ENCODE measurements at regions not wholly inside any gene's neighbourhood (a gene's known extent, or its start where the extent isn't known, plus 50 kb on each side); places are given as distances from the start of the nearest gene placed in this dataset.

DNA sequence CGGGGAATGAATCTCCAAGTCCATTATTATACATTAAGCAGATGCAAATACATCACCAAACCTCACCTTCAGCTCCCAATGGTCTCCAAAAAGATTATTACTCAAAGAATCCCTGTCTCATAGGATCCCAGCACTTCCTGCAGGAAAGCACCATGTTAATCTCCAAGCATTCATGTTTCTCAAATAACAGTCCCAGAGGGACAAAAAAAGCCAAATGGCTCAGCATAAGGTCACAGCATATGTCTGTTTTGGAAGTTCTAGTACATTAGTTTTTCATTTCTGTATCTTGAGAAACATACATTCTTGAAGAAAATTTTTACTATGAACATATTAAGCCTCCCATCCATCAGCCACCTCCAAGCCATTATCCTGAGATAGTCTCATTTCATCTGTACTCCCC is 103.3 kb downstream of the METTL4 start:
- no peaks in the 10 kb centered on the region for H3K27me3 ChIP-seq (ENCODE audit: control insufficient read depth, insufficient read depth, low read length)
- H3K4me3 ChIP-seq (ENCODE audit: low read depth, low read length): no peak overlapping the region
- no peak for DNase-seq (ENCODE audit: low read depth)
- CTCF ChIA-PET: no interaction called here
- no peaks in the 10 kb centered on the region for H3K36me3 ChIP-seq (ENCODE audit: control insufficient read depth, insufficient read depth, low read length)
- POLR2A ChIA-PET: no interaction called here
- TF ChIP-seq, protein P1, sequence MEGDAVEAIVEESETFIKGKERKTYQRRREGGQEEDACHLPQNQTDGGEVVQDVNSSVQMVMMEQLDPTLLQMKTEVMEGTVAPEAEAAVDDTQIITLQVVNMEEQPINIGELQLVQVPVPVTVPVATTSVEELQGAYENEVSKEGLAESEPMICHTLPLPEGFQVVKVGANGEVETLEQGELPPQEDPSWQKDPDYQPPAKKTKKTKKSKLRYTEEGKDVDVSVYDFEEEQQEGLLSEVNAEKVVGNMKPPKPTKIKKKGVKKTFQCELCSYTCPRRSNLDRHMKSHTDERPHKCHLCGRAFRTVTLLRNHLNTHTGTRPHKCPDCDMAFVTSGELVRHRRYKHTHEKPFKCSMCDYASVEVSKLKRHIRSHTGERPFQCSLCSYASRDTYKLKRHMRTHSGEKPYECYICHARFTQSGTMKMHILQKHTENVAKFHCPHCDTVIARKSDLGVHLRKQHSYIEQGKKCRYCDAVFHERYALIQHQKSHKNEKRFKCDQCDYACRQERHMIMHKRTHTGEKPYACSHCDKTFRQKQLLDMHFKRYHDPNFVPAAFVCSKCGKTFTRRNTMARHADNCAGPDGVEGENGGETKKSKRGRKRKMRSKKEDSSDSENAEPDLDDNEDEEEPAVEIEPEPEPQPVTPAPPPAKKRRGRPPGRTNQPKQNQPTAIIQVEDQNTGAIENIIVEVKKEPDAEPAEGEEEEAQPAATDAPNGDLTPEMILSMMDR (IDR thresholded peaks at IDR 0.05; ENCODE audit: insufficient read depth, low read depth, low read length): no peak

DNA sequence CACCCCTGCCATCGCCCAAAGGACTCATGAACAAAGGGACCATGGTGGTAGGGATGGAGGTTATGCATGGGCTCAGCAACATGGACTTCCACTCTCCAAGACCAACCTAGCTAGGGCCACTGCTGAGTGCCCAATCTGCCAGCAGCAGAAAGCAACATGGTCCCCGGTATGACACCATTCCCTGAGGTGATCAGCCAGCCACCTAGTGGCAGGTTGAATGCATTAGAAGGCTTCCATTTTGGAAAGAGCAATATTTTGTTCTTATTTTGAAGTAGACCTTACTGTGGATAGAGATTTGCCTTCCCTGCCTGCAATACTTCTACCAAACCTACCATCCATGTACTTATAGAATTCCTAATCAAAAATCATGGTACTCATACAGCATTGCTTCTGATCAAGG is 99.8 kb downstream of the METTL4 start:
- no peak for DNase-seq (ENCODE audit: low read depth)
- Histone ChIP-seq H3K27me3 (ENCODE audit: control insufficient read depth, insufficient read depth, low read length) (no peaks in the 10 kb centered on the region), H3K36me3 (ENCODE audit: control insufficient read depth, insufficient read depth, low read length) (no peaks in the 10 kb centered on the region), H3K4me3 (ENCODE audit: low read depth, low read length) (no peak overlapping the region)
- CTCF ChIA-PET: interaction anchor here (1.6 kb wide), 1 partner anchor 10 kb away, joined by 3 read pairs; no protein-coding TSS in a partner anchor
- POLR2A ChIA-PET: no interaction called here
- TF ChIP-seq, protein P1 (IDR thresholded peaks at IDR 0.05; ENCODE audit: insufficient read depth, low read depth, low read length): no peak

DNA sequence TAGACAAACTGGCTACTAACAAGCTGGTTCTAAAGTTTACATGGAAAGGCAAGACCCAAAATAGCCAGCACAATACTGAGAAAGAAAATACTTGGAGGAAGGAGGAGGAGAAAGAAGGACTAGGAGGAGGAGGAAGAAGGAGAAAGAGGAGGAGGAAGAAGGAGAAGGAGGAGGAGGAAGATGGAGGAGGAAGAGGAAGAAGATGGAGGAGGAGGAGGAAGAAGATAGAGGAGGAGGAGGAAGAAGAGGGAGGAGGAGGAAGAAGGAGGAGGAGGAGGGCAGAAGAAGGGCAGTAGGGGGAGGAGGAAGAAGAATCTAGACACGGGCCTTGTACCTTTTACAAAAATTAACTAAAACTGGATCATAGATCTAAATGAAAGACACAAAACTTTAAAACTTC is 92.6 kb downstream of the METTL4 start:
- Histone ChIP-seq H3K36me3 (ENCODE audit: control insufficient read depth, insufficient read depth, low read length) (no peaks in the 10 kb centered on the region), H3K27me3 (ENCODE audit: control insufficient read depth, insufficient read depth, low read length) (no peaks in the 10 kb centered on the region), H3K4me3 (ENCODE audit: low read depth, low read length) (no peak overlapping the region)
- CTCF ChIA-PET: no interaction called here
- DNase-seq (ENCODE audit: low read depth): no peak
- TF ChIP-seq, protein P1 (IDR thresholded peaks at IDR 0.05; ENCODE audit: insufficient read depth, low read depth, low read length): no peak
- POLR2A ChIA-PET: interaction anchor here (0.6 kb wide), 1 partner anchor 10 kb away, joined by 7 read pairs; no protein-coding TSS in a partner anchor

DNA sequence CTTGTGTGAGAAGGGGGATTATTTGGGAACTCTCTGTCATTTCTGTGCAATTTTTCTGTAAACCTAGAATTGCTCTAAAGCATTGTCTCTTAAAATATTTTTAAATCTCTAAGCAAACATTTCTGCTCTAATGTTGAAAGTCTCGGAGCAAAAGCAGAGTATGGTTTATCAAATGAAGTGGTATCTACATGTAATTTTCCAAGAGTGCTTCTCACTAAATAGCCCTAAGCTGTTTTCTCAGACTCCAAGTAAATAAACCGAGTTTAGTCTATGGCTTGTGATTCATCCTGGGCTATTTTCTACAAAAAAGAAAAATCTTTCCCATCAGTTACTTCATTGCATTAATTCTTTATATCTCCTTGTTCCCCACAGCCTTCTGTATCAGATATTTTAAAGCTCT is 90.8 kb downstream of the METTL4 start:
- Histone ChIP-seq H3K36me3 (ENCODE audit: control insufficient read depth, insufficient read depth, low read length) (no peaks in the 10 kb centered on the region), H3K27me3 (ENCODE audit: control insufficient read depth, insufficient read depth, low read length) (no peaks in the 10 kb centered on the region), H3K4me3 (ENCODE audit: low read depth, low read length) (no peak overlapping the region)
- peak; percentile 18 for DNase-seq (ENCODE audit: low read depth)
- TF ChIP-seq, protein P1 (IDR thresholded peaks at IDR 0.05; ENCODE audit: insufficient read depth, low read depth, low read length): no peak
- CTCF ChIA-PET: no interaction called here
- POLR2A ChIA-PET: no interaction called here

DNA sequence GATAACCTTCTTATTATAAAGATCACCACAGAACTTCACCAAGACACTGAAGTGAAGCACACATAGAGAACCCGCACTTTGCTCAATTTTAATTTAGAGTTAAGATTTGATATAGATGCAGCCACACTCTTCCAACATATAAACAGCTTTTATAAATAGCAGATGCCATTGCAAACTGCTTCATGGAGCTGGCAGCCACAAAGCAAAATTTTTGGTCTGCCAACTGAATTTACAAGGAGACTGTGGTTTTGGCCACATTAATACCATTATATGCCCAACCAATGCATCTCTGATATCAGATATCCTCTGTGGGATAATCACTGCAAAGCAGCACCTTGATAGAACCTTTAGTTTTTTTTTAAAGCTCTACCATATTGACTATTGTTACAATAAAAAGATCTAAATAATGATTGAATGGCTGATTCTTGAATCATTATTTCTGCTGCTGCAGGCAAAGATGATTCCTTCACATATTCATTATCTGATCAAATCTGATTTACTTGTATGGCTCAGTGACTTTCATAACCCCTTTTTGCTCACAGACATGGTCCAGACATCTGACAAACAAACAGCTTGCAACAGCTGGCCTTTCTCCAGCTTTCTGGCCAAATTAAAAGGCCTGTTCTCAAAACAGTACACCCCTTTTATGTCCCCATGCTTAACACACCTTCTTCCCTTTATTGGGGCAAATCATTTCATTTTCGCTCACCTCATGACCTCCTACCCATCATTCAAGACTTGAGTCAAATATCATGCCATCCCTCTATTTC is 88.4 kb downstream of the METTL4 start:
- TF ChIP-seq, protein P1 (IDR thresholded peaks at IDR 0.05; ENCODE audit: insufficient read depth, low read depth, low read length): no peak
- H3K27me3 ChIP-seq (ENCODE audit: control insufficient read depth, insufficient read depth, low read length): no peaks in the 10 kb centered on the region
- DNase-seq (ENCODE audit: low read depth): no peak
- POLR2A ChIA-PET: no interaction called here
- CTCF ChIA-PET: interaction anchor here (1.4 kb wide), 1 partner anchor 9 kb away, joined by 5 read pairs; no protein-coding TSS in a partner anchor
- H3K4me3 ChIP-seq (ENCODE audit: low read depth, low read length): no peak overlapping the region
- H3K36me3 ChIP-seq (ENCODE audit: control insufficient read depth, insufficient read depth, low read length): no peaks in the 10 kb centered on the region

All from BJ (cell line).